ENCODE measurements at regions not wholly inside any gene's neighbourhood (a gene's known extent, or its start where the extent isn't known, plus 50 kb on each side); places are given as distances from the start of the nearest gene placed in this dataset.

GRCh38 chr3:124320976-124321375, 329.1 kb upstream of the ROPN1 start:
- Histone ChIP-seq H3K36me3 (replicated peaks in 1 of 2; ENCODE audit: control insufficient read depth in 1 of 2, insufficient read depth in 2 of 2, low read length in 2 of 2) (no peaks in the 10 kb centered on the region), H3K79me2 (ENCODE audit: insufficient read depth, low read length) (no peaks in the 10 kb centered on the region), H3K4me1 (ENCODE audit: insufficient read depth, low read length) (no peaks in the 10 kb centered on the region), H3K4me2 (ENCODE audit: low read depth, low read length) (no peak overlapping the region), H3K9me3 (ENCODE audit: low read length) (no peaks in the 10 kb centered on the region), H3K27ac (ENCODE audit: extremely low read length, insufficient read depth, low read length) (no peak overlapping the region), H2AFZ (ENCODE audit: low read length) (no peak overlapping the region), H3K9ac (ENCODE audit: insufficient read depth, low read depth, low read length) (no peak overlapping the region), H3K27me3 (ENCODE audit: control insufficient read depth in 1 of 2, insufficient read depth in 2 of 2, low read length in 2 of 2) (peaks cover 1 to 13% of the 10 kb centered on the region in 2 experiments; a peak in 2 of 5 replicates), H3K4me3 (replicated peaks in 1 of 3; ENCODE audit: insufficient read depth in 1 of 3, low read depth in 2 of 3, low read length in 3 of 3) (no peak overlapping the region), H4K20me1 (ENCODE audit: insufficient read depth, low read length) (no peaks in the 10 kb centered on the region)
- DNase-seq (ENCODE audit: low spot score) (peak; percentile 7), ATAC-seq (no peak), FAIRE-seq (no peak)
- ChIA-PET POLR2A (no interaction called here), CTCF (ENCODE audit: low intra/inter-chr PET ratio, low total read pairs) (no interaction called here)
- BruUV-seq (replicated peaks) = no TSS peak
- TF ChIP-seq ZNF660 (CRISPR knock-in tag; IDR thresholded peaks at IDR 0.05; ENCODE audit: borderline replicate concordance, low read depth) (no peak), THAP7 (CRISPR knock-in tag; IDR thresholded peaks at IDR 0.05) (no peak), ZNF18 (CRISPR knock-in tag; IDR thresholded peaks at IDR 0.05; ENCODE audit: insufficient replicate concordance) (no peak), RARA (CRISPR knock-in tag; IDR thresholded peaks at IDR 0.05) (no peak), ZNF180 (CRISPR knock-in tag; IDR thresholded peaks at IDR 0.05; ENCODE audit: borderline replicate concordance, low read depth) (no peak), ZNF7 (CRISPR knock-in tag; IDR thresholded peaks at IDR 0.05) (no peak), DR1 (CRISPR knock-in tag; IDR thresholded peaks at IDR 0.05) (no peak), ZNF614 (CRISPR knock-in tag; IDR thresholded peaks at IDR 0.05; ENCODE audit: borderline replicate concordance) (no peak), MED13 (CRISPR knock-in tag; IDR thresholded peaks at IDR 0.05) (no peak), MEIS1 (CRISPR knock-in tag; IDR thresholded peaks at IDR 0.05; ENCODE audit: borderline replicate concordance) (no peak), ZNF24 (IDR thresholded peaks at IDR 0.05) (no peak), HMG20B (CRISPR knock-in tag; conservative IDR thresholded peaks at IDR 0.05) (no peak), BATF2 (CRISPR knock-in tag; IDR thresholded peaks at IDR 0.05) (no peak), ZNF800 (CRISPR knock-in tag; IDR thresholded peaks at IDR 0.05) (no peak), MLX (CRISPR knock-in tag; IDR thresholded peaks at IDR 0.05) (no peak), SNAPC2 (CRISPR knock-in tag; IDR thresholded peaks at IDR 0.05) (no peak), PATZ1 (CRISPR knock-in tag; IDR thresholded peaks at IDR 0.05) (no peak), JDP2 (CRISPR knock-in tag; IDR thresholded peaks at IDR 0.05; ENCODE audit: borderline replicate concordance) (no peak), PAF1 (CRISPR knock-in tag; IDR thresholded peaks at IDR 0.05) (no peak)
- intact Hi-C loops (cut with micrococcal nuclease; ENCODE audit: unreplicated experiment) (no loop called here), in situ Hi-C loops (cut with HindIII; ENCODE audit: extremely low pct_ligation_motif_present, low pct_unique_long_range_greater_than_20kb) (no loop called here)

Data from HepG2 (cell line).